Stimulated activated CD8-positive, alpha-beta memory T cell treated with anti-CD3 and anti-CD28 coated beads, Interleukin-7, amount 100 ng/mL, for 24 hours (primary cell): ENCODE measurements at regions not wholly inside any gene's neighbourhood (a gene's known extent, or its start where the extent isn't known, plus 50 kb on each side); places are given as distances from the start of the nearest gene placed in this dataset.

Experiments
- DNase-seq: peaks from one replicate; pipeline ENCODE4 v3.0.0-alpha.2; 2020; ENCODE audit warnings: low read depth

DNA sequence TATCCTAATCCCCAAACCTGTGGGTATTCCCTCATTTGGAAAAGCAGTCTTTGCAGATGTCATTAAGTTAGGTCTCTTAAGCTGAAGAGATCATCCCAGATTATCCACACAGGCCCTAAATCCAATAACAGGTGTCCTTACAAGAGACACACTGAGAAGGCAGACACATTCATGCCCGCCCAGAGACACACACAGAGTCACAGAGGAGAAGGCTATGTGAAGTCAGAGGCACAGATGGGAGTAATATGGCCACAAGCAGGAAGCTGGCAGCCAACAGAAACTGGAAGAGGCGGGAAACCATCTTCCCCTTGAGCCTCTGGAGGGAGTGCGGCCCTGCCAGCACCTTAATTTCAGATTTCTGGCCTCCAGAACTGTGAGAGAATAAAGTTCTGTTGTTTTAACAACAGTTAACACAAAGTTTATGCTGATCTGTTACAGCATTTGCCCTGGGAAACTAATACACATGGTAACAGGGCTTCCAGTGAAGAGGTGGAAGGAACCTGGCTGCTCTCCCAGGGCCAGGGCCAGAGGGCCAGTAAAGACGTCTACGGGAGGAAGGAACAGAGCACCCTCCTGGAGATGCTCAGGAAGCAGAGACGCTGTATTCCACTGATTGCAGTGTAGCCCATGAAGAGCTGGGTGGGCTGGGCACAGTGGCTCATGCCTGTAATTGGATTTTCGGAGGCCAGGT, 217.5 kb downstream of the GLI2 start:
- DNase-seq, result no peak

DNA sequence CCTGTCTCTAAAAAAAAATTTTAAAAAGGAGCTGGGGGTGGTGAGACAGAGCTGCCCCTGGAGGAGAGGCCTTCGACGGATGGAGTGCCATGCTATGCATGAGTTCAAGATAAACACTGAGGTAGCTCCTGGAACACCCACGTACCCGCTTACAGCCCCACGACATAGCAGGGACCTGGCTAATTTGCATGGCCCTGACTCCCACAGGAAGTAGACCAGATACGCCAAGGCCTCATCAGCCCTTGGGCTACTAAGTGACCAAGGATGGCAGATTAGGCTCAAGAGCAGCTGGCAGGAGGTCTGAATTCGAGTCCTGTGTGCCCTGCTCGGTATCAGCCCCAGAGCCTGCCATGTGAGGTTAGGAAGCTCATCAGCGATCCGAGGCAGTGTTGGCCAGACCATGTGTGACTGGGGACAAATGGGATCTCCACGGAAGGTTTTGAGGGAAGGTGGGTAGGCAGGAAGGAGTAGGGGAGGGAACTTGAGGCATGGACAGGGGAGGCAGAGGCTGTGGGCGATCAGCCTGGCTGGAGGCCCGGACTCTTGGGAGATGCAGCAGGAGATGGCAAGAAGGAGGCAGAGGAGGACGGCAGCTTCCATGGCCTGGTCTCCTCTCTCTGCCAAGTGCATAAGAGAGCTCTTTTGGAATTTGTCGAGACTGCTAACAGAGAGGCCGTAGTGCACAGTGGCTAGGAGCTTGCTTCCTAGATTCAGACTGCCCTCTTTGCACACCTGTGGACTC, 218.3 kb downstream of the GLI2 start:
- DNase-seq, result no peak

DNA sequence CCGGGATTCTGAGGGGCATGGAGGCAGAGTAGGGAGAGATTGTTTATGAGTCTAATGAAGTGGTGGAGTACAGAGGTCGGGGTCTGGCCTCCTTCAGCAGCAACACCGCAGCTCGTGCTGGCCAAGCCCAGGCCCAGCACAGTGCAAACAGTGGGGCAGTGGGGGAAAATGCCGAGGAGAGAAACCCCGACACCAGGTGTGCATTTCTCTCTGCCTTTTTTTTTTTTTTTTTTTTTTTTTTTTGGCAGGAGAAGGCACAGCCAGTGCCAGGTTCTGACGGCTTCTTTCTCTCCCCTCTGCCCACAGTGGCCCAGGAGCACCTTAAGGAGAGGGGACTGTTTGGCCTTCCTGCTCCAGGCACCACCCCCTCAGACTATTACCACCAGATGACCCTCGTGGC, 219.3 kb downstream of the GLI2 start:
- no peak for DNase-seq

DNA sequence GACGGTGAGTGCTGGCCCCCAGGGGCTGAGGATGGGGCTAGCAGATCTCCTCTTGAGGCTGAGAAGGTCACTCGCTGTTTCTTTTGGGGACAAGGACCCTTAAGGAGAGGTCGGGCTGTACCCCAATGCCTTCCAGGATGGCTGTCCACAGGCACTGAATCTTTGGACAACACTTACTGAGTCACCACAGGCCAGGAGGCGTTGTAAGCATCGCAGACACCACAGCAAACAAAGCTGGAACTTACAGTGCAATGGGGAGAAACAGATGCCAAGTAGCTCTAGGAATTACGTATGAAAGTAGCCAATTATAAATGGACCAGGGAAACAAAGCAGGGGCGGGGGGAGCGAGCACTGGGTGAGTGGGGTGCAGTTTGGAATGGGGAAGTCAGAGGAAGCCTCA, 219.8 kb downstream of the GLI2 start:
- no peak for DNase-seq

DNA sequence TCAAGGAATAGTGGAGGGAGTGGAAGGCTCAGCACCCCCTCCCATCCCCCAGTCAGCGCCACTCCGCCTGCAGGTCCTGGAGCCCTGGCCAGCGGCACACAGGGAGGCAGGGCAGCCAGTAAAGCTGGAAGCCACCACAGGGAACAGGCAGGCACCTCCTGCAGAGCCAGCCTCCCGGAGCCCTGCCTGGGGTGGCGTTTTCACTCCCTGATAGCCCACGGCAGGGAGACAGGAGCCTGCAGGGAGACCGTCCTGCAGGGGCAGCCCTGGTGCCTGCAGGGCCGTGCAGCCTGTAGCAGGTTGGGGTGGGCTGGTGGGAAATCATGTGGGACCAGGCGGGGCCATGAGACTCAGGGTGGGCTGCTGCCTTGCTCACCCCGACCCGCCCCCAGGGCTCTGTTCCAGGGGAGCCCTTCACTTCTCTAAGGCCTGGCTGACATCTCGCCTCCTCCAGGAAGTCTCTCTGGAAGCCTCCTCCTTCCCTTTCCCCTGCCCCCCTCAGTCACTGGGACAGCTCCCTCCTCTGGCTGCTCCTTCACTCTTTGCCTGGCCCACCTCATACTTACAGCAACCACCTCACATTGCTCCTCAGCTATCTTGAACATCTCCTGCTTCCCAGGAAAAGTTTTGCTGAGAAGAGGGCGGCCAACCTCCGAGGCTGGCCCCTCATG, 221.0 kb downstream of the GLI2 start:
- DNase-seq, result no peak

DNA sequence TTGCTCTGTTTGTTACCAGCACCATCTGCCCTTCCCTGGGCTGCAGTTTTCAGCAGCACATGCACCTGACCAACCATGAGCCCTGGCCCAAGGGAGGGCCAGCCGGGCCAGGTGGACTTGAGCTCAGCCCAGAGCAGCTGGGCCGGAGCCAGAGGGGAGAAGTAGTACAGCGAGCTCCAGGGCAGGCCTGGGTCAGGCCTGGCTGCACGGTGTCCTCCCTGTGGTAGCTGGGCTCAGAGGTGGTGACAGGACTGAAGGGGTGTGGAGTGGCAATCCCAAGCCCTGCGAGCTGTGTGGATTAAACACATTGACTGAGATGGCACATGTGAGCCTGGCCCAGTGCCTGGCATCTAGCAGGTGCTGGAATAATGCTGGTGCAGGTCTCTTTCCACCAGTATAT, 222.2 kb downstream of the GLI2 start:
- DNase-seq, result no peak

DNA sequence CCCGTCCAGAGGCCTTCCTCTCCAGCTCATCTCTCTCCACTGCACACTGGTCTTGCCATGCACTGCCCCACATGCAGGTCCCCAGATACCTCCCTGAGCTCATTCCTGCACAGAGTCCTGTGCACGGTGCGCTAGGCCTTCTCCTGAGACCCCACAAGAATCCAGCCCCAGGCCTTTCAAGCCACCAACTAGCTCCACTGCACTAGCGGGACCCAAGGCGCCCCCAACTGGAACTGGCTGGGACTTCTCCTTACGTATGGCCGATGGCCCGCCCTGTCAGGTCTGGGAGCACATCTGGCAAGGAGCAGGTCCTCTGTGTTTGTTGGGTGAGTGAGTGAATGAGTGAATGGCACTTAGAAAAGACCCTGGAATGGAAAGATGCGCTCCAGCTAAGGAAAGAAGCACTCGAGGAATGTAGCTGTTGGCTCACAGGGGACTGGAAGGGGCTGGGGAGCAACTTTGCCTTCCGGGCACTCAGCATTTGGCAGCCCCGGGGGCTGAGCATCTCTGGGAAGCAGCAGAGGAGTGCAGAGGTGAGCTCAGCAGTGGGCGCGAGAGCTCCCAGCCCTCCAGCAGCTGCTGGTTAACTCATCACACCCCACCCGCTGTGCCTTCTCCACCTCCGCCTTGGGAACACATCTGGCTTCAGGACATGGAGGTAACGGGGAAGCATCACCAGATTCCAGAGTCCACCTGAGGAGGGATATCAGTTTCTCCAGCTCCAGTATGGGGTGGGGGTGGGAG, 223.1 kb downstream of the GLI2 start:
- no peak for DNase-seq

DNA sequence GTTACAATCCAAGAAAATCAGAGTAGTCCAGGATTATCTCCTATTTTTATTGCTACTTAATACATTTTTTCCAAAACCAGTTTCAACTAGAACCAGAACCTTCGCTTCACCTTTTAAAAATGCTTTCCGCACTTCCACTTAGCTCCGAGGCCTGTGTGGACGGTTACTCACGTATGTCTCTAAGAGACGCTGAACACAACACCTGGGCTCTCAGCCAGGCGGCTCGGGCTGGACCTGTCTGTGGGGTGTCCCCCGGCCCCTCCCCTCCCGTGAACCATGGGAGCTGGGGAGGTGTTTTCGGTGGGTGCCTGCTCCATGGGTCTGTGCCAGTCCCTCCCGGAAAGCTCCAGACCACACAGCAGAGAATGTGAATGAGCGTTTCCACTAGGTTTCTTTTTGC, 223.8 kb downstream of the GLI2 start:
- no peak for DNase-seq

DNA sequence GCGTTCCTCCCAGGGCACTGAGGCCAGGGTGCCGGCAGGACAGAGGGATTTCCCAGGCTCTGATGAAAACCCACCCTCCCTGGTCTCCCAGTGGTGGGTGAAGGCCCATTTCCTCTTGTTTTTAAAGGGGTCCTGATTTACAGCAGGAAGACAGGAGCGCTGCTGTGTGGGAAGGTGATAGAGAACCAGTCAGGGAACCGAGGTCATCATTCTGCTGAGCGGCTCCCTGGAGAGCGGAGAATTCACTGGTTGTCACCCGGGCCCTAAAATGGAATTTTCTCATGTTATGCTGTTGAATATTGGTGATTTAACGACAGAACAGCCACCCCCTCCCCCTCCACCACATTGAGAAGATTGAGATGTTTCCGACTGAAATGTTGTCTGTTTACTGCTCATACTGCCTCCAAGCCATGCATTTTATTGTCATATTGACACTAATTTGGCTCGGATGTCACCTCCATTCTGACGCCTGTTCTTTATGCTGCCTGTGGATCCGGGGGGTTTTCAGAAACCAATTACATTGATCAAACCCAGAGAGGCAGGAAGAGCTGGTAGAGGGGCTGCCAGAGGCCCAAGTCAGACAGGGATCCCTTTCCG, 225.2 kb downstream of the GLI2 start:
- no peak for DNase-seq

DNA sequence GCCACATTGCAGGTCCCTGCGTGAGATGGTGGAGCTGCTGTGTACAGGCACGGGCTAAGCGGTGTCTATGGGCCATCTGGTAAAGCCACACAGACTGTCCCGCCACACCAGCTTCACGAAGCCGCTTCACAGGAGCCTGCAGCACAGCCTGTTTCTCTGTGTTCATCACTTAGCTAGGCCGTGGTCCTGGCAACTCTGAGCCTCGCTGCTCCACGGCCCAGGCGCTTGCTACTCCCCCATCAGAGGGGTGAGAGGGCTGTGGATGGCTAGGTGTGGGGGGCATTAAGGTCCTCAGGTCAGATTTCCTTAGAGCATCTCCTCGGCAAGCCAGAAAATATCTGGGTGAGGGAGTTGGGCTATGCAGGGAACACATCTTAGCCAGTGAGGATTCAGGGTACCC, 225.7 kb downstream of the GLI2 start:
- no peak for DNase-seq

DNA sequence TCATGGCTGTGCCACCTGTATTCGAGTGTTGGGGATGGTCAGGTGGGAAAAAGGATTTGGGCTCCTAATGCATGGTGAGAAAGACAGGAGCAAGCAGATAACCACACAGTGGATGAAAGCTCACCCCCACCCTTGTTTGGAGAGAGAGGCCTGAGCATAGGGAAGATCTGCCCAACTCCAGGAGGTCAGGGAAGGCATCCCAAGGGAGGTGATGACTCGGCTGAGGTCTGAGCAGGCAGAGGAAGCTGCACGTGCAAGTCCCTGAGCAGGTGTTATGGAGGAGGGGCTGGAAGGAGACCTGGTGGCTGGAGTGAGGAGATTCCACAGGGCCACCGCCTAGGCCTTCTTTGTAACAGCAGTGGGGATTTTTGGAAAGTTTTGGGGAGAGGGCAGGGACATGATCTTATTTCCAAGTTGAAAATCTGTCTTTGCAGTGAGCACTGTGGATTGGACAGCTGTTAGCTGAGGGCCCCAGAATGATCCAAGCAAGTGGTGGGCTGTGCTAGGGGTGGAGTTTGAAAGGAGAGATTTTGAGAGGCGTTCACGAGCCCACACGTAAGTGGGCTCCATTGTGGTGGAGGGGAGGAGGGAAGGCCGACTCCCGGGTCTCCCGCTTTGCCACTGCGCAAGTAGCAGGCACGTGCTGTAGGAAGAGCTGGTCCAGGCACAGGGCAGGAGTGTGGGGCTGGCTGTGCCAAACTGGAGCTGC, 228.5 kb downstream of the GLI2 start:
- no peak for DNase-seq

DNA sequence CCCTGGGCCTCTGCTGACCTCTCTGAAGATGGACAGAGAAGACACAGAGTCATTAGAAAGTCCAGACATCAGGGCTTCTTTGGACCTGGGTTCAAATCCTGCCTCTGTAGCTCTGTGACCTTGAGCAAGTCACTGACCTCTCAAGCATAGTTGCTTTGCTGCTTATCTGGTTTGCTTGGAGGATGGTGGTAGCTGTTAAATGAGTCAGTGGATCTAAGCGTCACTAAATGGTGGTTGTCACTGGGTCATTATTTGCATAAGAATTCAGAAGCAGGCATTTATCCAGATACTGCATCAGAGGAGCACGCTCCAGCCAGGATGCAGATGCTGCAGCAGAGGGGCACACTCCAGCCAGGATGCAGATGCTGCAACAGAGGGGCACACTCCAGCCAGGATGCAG, 229.2 kb downstream of the GLI2 start:
- DNase-seq, result no peak

DNA sequence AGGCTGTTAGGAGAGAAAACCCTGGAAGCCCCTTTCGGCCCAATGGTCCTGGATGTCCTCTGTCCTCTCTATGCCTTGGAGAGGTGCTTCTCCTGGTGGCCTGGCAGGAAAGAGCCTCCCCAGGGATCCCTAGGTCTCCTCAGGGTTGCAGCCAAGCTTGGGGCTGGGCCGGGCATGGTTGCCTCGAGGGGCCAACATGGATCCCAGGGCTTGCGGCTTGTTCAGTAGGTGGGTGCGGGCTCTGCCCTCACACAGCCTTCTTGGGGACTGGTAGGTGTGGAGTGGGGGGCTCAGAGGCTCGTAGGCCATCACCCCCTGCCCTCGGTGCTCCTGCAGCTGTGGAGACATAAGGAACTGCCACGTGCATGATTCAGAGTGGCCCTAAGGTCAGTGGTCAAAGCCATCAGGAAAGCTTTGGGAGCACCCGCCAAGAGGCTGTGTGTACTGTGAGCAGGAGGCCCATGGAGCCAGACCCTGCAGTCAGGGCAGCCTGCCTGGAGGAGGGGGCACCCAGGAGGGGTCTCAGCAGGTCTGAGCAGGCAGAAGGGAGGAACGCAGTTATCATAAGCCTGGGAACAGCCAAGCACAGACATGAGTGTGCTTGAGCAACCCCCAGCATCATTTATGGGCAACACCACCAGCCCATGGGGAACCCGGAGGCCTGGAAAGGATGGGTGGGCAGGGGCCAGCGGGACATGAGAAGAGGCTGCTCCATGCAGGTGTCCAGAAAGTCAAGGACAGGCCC, 231.0 kb downstream of the GLI2 start:
- DNase-seq, result no peak

DNA sequence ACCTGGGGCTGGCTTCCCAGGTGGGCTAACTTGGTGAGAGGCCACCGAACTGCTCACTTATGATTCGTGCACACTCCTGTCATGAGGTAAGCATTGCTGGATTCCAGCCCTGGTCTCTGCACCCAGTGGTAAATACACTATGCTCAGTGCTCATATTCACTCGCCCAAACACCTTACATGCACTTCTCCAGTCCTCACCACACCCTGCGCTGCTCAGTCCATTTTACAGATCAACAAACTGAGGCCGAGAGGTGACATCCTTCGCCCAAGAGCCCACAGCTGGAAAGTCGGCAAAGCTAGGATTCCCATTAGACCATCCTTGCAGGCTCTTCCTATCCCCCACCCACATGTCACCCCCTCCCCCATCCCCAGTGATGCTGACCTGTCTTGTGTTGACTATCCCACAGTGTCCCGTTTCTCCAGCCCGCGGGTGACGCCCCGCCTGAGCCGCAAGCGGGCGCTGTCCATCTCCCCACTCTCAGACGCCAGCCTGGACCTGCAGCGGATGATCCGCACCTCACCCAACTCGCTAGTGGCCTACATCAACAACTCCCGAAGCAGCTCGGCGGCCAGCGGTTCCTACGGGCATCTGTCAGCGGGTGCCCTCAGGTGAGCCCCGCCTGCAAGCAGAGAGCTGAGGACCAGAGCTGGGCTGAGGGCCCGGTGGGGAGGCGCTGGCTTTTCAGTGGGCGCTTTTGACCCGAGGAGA, 232.8 kb downstream of the GLI2 start:
- DNase-seq, result no peak

DNA sequence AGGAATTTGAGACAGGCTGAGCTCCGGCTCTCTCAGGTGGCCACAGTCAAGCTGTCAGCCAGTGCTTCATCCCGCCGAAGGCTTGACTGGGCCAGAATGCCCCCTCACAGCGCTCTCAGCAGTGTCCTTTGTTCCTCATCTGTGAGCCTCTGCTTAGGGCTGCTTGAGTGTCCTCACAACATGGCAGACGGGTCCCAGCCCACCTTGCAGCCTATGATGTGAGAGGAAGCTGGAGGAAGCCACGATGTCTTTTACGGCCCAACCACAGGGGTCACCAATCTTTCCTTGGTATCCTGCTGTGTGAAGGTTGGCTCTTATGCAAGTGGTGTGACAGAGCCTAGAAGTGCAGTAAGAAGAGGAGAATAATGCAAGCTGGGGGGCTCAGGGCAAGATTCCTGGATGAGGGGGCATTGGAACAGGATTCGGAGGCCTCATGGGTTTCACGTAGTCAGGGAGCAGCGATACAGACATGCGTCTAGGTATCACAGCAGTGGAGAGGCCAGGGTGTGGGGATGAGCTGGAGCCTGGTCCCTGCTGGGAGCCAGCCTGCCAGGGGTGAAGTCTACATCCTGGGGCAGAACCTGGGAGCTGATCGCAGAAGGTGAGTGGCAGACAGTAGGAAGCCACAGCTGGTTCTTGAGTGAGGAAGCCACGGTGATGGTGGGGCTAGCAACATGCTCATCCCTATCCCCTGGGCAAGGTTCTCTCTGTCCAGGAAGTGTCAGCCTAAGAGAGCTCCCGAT, 234.1 kb downstream of the GLI2 start:
- no peak for DNase-seq

DNA sequence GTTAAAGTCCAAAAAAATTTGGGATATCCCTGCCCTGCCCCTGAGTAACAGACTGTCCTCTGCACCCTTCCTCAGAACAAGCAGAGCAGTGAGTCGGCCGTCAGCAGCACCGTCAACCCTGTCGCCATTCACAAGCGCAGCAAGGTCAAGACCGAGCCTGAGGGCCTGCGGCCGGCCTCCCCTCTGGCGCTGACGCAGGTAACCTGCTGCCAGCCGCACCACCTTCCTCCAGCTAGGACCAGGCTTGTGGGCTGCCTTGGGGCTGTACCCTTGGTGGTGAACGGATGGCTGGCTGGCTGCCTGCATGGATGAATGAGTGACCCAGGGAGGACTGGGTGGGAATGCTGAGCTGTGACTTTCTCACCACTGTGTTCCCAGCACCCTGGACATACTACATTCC, 236.2 kb downstream of the GLI2 start:
- DNase-seq, result no peak

DNA sequence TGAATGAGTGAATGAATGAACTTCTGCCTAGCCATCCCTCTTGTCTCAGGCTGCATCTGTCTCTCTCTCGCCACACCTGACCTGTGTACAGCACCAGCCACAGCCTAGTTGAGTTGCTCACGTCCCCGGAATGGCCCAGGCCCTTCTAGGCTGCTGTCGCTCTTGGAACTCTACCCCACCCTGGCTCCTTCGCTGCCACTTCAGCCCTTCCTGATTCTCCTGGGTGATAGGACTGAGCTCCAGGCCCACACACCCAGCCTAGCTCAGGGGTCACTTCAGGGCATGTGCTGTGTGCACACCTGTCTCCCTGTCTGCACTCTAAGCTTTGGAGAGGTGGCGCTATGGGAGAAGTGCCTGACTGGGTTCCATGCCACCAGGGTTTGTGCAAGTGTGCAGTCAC, 236.6 kb downstream of the GLI2 start:
- DNase-seq, result no peak

DNA sequence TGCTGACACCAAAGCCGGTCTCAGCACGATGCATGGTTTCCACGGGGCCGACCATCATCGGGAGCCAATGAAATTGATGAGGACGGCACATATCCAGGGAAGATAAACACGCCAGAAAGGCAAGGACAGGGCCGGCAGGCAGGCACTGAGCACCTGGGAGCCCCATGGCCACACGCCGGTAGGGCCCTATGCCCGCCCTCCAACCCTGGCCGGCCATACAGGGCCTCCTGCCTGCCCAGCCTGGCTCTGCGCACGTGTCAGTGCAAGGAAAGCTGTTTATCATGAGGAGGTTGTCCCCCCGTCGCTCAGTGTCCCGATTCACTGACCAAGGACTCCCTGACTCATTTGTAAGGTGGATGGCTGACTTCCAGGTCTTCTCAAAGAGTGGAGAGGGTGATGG, 237.5 kb downstream of the GLI2 start:
- no peak for DNase-seq

DNA sequence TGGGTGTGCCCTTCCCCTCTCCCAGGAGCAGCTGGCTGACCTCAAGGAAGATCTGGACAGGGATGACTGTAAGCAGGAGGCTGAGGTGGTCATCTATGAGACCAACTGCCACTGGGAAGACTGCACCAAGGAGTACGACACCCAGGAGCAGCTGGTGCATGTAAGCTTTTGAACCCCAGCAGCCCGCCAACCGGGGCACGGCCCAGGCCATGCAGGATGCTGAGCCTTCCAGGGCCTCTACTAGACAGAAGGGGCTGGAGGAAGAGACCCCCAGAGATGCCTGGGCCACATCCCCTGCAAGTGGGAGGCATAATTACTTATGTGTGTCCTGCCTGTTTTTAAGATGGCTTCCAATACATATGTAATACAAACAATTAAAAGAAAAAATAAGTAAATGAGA, 239.3 kb downstream of the GLI2 start:
- DNase-seq, result no peak
